NCI-H345 (cell line): ENCODE measurements at regions not wholly inside any gene's neighbourhood (a gene's known extent, or its start where the extent isn't known, plus 50 kb on each side); places are given as distances from the start of the nearest gene placed in this dataset.
A peak's percentile ranks its signal among the peaks of the same experiment; 100 is the strongest.

ENCODE experiments used
- DNase-seq: peaks from one replicate; lab custom pipeline; 2025; lab: John Stamatoyannopoulos, UW

DNA sequence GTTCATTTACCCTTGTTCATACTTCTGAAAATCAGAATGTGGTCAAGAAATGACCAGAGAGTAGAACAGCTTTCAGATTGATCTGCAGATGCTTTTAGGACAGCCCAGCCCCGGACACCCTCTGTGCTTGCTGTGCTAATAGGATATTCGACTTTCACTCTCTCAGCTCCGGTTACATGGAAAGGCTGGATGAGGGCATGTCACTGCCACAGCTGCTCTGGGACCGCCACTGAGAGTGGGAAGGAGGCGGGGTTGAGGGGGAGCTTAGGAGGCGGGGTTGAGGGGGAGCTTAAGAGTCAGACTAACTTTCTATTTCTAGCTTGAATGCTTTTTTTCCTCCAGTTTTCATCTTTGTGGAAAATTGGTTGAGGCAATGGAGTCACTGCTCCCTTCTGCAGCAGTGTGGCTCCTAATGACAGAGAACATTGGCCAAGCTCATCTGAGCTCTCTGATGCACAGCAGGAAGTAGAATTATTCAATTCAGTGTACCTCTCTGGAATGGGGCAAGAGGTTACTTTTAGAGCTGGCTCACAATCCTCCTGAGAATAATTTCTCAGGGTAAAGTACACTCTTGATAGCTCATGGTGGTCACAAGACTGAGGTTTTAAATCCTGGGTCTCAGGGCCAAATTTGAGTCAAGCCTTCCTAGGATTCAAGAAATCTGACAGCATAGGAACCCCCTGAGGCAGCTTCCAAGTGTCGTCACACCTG lies 74.6 kb upstream of the NPAS1 start:
- no peak for DNase-seq

DNA sequence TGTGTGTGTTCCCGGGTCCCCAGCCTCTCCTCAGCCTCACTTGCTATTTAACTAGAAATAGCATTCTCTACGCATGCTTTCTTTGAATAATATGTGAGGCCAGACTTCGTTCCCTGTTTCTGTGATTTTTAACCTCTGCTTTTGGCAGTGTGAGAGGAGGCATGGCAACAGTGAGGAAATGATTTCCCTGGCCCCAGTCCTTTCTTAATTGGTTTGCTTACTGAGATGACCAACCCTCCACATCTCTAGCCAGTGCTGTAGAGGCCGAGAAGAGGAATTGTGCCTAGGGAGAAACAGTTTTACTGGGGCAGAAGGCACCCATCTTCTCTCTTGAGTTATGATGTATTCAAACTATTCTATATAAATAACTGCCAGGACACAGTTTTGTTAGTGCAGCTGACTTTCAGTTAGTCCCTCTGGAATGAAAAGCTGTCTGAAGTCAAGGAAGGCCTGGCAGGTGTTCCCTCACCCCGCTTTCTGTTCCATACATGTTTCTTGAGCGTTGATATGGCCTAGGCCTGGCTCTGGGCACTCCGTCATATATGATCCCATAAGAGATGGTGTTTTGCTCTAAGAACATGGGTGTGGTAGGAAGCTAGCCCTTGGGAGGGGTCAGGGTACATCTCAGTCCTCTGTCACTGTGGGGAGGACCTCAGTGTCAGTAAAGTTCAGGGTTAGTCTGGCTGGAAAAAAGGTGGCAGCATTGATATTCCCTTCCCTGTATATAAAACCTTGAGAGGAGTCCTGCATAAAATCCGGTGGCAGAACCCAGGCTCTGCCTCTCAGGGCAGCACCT lies 73.7 kb upstream of the NPAS1 start:
- DNase-seq, result no peak

DNA sequence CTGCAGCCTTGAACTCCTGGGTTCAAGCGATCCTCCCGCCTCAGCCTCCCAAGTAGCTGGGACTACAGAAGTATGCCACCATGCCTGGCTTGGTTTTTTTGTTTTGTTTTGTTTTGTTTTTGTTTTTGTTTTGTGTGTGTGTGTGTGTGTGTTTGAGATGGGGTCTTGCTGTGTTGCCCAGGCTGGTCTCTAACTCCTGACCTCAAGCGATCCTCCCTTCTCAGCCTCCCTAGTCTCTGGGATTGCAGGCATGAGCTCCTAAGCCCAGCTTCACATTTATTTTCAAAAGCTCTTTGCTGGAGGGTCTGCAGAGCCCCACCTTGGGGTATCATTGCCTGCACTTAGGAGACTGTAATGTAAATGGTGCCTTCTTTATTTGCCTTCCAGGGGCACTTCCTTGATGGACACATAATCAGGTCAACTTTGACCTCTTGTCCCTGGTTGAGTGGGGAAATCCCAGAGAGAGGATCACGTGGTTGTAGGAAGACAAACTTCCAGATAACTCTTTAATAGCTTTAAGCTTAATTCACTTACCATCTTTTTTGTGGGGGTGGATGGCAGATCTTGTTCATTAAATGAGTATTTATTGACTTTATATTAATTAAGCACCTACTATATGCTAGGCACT lies 72.9 kb upstream of the NPAS1 start:
- DNase-seq, result no peak

DNA sequence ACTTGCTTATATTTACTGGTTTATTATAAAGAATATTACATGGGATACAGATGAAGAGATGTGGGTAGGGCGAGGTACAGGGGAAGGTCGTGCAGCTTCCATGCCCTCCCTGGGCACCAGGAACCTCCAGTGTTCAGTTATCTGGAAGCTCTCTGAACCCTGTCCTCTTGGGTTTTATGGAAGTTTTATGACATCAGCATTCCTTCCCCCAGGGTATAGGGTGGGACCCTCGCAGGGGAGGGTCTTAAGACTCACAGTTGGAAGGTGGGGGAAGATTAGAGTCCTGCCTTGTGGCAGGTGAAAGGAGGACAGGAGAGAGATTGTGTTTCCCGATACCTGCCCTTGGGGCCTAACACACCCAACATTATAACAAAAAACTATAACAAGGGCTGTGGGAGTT lies 71.8 kb upstream of the NPAS1 start:
- no peak for DNase-seq

DNA sequence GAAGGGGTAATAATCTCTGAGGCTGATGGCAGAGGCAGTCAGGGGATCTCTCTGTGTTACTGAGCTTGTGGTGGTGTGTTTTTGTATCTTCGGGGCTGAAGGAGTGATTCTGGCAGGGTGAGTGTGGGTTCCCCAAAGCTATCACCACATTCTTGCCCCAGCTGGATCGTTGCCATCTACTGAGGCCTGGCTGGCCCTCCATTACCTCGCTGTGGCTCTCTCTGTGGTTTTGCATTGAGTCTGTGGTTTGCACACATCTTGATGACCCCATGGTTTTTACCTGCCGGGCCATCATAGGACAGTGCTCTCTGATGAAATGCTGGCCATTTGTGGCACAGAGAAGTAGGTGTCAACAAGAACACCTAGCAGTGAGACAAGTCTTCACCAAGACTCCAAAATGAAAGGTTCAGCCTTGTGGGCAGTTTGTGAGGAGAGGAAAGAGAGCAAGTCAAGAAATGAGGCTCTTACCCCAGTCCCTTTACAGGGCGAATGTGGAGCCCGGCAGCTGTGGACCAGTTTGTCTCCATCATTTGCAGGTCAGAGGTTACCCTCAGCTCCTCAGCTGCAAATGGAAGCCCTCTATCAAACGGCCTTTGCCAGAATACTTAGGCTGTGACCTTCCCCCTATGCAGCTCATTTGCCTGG lies 69.0 kb upstream of the NPAS1 start:
- no peak for DNase-seq

DNA sequence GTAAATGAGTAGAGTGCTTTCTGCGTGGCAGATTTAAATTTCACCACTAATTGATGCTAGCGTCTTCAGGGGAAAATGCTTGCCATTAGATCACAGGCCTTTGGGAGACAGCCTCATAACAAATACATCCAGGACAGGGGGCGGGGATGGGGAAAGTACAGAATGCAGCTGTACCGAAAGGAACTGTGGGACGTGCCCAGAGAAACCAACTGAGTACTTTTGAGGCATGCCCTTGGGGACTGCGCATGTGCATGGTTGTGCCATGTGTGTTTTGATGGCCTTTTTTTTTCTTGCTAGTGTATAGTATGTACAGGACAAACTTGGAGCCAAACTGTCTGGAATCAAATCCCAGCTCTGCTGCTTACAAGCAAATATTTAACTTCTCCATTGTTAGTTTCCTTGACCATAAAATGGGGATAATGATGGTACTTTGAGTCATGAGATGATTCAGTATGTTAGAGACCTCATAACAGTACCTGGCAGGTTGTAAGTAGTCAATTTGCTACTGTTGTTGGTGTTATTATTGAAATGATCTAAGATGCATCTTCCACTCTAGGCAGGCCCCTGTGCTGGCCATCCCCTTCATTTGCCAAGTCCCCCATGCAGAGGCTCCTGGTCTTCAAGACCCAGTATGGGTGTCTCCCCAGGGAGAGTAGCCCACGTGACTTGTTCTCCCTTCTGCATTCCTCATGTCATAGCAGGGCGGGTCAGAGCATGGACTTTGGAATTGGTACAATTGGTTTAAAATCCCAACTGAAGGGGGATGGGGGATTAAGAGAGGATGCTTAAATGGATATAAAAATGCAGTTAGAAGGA lies 68.3 kb upstream of the NPAS1 start:
- DNase-seq, result no peak

DNA sequence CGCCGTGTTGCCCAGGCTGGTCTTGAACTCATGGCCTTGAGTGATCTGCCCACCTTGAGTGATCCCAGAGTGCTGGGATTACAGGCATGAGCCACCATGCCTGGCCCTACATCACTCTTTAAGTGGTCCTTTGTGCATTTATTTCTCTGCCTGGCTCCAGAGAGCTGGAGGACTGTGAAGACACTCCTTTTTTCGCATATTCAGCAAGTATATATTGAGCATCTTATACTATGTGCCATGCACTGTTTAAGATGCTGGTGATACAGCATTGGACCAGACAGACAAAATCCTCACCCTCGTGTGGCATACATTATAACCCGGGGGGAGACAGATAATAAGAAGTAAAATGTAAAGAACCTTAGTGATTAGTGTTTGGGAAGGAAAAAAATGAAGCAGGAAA lies 66.8 kb upstream of the NPAS1 start:
- no peak for DNase-seq

DNA sequence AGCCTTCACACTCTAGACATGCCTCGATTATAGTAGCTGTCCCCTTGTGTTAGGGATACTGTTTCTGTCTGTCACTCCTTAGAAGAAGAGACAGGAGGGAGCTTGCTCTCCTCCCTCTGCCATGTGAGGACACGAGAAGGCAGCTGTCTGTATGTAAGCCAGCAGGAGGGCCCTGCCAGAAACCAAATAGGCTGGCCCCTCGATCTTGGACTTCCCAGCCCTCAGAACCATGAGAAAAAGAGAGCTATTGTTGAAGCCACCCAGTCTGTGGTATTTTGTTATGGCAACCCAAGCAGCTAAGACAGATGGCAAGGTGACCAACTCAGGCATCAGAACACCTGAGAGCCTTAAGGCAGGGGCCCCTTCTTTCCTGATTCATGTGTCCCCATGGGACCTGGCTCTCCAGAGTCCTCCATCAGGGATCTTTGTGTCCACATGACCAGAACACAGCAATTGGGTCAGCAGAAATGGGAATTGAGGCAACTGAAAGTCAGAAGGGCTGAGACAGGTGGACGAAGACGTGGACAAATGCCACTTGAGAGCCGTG lies 65.6 kb upstream of the NPAS1 start:
- DNase-seq, result no peak

DNA sequence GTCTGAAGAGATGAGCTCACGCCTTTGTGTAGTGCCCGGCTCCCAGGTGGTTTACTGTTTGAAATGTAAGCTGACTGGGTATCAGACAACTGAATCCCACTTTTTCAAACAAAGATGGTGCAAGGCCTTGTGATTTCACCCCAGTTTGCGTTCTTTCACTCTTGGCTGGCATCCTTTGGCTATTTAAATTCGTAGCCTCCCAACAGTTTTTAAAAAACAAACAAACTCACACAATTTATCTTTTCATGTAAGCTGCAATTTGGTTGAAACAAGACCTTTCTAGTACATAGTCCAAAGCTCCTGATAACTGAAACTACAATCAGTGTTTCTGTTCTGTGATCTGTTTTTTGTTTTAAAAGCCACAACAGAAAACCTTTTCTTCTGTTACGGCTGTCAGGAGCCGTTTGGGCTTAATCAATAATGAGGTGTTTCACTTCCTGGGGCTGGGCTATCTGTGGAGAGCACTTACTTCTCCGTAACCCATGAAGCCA lies 65.1 kb upstream of the NPAS1 start:
- no peak for DNase-seq

DNA sequence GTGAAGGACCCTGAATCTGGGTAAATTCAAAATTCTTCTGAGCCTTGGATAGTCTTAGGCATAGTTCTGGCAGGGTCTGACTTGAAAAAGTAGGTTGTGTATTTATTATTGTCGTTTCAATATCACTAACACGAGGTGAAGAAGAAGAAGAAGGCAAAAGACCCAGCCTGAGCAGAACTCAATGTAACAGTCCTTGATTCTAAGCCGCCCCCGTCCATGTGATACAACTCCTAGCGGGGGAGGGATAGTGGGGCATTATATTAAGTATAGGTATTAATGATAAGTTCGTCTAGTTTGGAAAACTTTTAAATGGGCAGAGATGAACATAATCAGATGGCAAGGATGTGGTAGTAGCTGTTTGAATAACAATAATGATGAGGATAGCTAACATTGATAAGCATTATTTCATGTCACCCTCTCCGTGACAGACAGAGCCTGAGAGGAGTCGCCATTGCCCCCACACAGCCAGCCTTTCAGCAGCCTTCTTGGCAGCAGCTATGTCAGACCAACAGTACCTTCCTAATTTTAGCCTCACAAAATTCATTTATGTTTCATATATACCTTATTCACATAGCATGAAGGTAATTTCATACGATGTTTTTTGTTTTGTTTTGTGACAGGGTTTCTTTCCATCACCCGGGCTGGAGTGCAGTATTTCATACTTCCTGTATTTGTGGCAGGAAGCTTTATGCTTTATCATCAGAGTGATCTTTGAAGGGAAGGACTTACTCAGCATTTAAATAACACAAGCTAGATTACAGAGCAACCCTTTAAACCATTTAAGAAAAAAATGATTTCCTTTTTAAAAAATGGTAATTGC lies 64.4 kb upstream of the NPAS1 start:
- DNase-seq, result no peak

DNA sequence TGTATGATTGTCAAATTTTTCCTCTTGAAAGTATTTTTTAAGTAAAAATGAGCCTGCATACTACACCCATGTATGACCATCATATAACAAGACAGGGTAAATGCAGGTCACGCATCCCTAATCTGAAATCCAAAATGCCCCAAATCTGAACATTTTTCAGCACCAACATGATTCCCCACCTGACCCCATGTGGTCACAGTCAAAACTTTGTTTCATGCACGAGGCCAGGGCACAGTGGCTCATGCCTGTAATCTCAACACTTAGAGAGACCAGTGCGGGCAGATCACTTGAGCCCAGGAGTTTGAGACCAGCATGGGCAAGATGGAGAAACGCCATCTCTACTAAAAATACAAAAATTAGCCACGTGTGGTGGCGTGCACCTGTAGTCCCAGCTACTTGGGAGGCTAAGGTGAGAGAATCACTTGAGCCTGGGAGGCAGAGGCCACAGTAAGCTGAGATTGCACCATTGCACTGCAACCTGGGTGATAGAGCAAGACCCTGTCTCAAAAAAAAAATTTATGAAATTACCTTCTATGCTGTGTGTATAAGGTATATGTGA lies 63.7 kb upstream of the NPAS1 start:
- no peak for DNase-seq

DNA sequence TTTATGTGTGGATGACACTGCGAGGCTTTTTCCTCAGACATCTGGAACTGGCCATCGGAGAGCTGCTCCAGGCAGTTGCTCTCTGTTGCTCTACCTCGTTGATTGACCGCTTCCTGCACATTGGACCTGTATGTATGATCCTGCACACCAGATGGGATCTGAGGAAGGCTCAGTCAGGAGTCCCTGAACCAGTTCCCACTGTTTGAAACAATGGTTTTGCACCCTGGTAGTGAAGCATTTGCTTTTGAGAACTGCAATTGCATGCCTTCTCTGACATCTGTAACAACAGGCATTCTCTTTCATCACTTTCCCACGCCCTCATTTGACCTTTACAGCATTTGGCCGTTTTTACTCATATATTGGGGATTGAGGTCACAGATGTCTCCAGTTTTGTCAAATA lies 61.1 kb upstream of the NPAS1 start:
- no peak for DNase-seq

DNA sequence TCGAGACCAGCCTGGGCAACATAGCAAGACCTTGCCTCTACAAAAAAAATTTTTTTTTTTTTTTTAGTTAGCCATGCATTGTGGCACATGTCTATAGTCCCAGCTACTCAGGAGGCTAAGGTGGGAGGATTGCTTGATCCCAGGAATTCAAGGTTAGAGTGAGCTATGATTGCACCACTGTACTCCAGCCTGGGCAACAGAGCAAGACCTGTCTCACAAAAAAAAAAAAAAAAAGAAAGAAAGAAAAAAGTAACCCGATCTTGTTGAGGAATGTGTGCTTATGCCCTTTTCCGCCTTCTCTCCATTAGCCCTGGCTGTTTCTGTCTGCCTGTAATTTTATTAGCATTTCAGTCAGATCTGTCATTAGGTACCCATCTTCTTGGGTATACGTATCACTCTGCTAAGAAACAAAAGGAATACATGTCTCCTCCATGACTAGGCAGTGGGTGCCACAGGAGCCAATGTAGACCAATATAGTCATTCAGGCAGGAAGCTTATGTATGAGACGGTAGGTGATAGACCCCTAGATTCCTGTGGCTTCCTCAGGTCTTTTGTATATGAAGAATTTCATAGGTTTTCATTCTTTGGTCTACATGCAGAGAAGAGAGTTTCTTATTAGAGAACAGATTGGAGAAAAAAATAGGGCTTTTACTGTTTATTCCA lies 59.6 kb upstream of the NPAS1 start:
- no peak for DNase-seq

DNA sequence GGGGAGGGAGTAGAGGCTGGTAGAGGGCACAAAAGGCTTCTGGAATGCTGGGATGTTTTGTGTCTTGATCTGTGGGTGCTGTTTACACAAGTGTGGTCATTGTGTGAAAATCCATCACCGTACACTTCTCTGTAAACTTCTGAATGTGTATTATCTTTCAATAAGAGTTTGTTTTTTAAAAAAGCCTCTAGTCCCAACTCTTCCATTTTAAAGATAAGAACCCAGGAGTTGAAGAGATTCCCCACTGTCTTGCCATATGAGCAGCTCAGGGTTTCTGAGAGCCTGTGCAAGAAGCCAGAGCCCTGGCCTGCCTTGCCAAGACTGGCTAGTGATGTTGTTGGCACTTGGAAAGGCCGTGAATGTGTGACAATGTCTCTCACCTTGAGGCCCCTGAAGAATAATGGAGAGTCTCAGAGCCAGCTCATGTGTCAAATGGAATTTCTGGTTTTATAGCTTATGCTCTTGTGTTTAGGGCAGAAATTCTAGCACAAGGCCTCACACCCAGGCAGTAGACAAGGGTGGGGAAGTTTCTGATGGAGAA lies 57.5 kb upstream of the NPAS1 start:
- no peak for DNase-seq

DNA sequence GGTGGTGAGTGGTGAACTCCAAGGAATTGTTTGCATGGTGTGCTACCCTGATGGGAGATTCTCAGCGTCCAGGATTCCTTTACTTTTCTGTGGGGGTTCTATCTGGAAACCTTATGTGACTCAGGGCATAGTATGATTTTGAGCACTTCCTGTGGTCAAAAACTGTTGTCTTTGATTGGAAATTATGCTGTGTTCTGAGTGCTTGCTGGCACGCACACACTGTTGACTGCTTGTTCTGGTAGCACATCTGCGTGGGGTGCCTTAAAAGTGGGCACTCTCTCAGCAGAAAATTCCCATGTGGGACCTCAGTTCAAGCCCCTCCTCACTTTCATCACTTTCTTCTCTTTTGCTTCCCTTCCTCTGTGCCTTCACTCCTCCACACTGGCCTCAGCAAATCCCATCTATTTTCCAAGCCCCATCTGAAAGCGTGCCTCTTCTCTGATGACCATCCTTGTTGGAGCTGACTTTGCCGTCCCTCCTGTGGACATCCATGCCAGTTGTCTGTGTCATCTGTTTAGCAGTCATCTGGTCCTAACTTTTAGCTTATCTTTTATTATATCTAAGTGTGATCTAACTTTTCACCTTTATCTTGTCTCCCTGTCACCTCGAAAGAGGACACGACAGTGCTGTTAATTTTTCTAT lies 56.4 kb upstream of the NPAS1 start:
- no peak for DNase-seq

DNA sequence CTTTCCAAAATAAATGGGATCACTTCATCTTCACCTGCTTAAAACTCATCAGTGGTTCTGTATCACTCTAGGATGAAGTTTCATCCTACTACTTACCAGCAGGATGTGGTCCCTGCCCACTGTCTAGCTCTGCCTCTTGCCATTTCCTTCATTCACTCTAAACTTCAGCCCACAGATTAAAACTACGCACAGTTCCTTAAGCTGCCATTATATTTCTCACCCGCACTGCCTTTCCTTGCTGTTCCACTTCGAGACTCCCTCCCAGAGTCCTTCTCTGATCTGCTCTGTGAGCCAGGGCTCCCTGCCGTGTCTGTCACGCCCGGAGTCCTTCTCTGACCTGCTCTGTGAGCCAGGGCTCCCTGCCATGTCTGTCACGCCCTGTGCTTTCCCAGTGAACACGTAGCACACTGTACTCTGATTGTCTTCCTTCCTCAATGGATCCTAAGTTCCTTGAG lies 52.0 kb upstream of the NPAS1 start:
- DNase-seq, result peak; percentile 25
